ENCODE measurements at regions not wholly inside any gene's neighbourhood (a gene's known extent, or its start where the extent isn't known, plus 50 kb on each side); places are given as distances from the start of the nearest gene placed in this dataset.

DNA sequence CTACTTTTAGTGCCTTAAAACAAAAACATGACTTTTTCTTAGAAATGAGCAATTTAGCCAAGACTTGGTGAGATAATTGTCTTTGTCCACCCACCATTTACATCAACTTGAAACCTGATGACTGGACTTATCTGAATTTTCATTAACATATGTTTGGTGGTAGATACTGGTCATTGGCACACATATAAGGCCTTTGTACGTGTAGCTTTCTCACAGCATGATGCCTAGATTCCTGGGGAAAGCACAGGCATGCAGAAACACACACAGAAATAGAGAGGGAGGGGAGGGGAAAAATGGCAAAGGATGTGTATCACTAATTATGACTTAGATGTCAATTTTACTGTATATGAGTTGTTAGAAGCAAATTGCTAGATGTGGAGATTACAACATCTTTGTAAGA is 488.4 kb downstream of the NXPH1 start:
- TF ChIP-seq, protein P1, sequence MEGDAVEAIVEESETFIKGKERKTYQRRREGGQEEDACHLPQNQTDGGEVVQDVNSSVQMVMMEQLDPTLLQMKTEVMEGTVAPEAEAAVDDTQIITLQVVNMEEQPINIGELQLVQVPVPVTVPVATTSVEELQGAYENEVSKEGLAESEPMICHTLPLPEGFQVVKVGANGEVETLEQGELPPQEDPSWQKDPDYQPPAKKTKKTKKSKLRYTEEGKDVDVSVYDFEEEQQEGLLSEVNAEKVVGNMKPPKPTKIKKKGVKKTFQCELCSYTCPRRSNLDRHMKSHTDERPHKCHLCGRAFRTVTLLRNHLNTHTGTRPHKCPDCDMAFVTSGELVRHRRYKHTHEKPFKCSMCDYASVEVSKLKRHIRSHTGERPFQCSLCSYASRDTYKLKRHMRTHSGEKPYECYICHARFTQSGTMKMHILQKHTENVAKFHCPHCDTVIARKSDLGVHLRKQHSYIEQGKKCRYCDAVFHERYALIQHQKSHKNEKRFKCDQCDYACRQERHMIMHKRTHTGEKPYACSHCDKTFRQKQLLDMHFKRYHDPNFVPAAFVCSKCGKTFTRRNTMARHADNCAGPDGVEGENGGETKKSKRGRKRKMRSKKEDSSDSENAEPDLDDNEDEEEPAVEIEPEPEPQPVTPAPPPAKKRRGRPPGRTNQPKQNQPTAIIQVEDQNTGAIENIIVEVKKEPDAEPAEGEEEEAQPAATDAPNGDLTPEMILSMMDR (IDR thresholded peaks at IDR 0.05 in 2 of 3, conservative IDR thresholded peaks at IDR 0.05 in 1 of 3; ENCODE audit: borderline replicate concordance in 1 of 3, insufficient read depth in 1 of 3, low read depth in 2 of 3, low read length in 2 of 3) = no peak
- TF ChIP-seq TCF7L2 (IDR thresholded peaks at IDR 0.05; ENCODE audit: borderline replicate concordance, extremely low read depth, insufficient read depth, insufficient read length) (no peak), POLR2A (IDR thresholded peaks at IDR 0.05; ENCODE audit: borderline replicate concordance, extremely low read depth, insufficient read depth, insufficient read length) (no peak)
- TF ChIP-seq, protein P2, sequence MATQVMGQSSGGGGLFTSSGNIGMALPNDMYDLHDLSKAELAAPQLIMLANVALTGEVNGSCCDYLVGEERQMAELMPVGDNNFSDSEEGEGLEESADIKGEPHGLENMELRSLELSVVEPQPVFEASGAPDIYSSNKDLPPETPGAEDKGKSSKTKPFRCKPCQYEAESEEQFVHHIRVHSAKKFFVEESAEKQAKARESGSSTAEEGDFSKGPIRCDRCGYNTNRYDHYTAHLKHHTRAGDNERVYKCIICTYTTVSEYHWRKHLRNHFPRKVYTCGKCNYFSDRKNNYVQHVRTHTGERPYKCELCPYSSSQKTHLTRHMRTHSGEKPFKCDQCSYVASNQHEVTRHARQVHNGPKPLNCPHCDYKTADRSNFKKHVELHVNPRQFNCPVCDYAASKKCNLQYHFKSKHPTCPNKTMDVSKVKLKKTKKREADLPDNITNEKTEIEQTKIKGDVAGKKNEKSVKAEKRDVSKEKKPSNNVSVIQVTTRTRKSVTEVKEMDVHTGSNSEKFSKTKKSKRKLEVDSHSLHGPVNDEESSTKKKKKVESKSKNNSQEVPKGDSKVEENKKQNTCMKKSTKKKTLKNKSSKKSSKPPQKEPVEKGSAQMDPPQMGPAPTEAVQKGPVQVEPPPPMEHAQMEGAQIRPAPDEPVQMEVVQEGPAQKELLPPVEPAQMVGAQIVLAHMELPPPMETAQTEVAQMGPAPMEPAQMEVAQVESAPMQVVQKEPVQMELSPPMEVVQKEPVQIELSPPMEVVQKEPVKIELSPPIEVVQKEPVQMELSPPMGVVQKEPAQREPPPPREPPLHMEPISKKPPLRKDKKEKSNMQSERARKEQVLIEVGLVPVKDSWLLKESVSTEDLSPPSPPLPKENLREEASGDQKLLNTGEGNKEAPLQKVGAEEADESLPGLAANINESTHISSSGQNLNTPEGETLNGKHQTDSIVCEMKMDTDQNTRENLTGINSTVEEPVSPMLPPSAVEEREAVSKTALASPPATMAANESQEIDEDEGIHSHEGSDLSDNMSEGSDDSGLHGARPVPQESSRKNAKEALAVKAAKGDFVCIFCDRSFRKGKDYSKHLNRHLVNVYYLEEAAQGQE (IDR thresholded peaks at IDR 0.05; ENCODE audit: low read depth) = no peak
